HL-60 (cell line): ENCODE measurements at regions not wholly inside any gene's neighbourhood (a gene's known extent, or its start where the extent isn't known, plus 50 kb on each side); places are given as distances from the start of the nearest gene placed in this dataset.

Experiments
- DNase-seq, 2 experiments: peaks; one replicate each; pipeline ENCODE4 v3.0.0-alpha.2; 2010 to 2020; ENCODE audit warnings: low read depth in 1 of 2, low spot score in 1 of 2
- H3K27ac ChIP-seq: fragments of 250-450 bp; sonication (Bioruptor Pico); replicated peaks from 2 replicates; pipeline ENCODE4 v1.5.1; 2020; ENCODE audit warnings: mild to moderate bottlenecking, moderate library complexity
- H3K27me3 ChIP-seq: fragments of 250-450 bp; sonication (Bioruptor Pico); 2 replicates; pipeline ENCODE4 v1.5.1; 2021; ENCODE audit warnings: mild to moderate bottlenecking, moderate library complexity; ENCODE audit not compliant: insufficient read depth, poor library complexity, severe bottlenecking
- H3K4me3 ChIP-seq: replicated peaks from 2 replicates; pipeline ENCODE4 v1.5.1; 2011; ENCODE audit warnings: mild to moderate bottlenecking, control low read depth, low read length; ENCODE audit not compliant: insufficient read depth
- GABPA ChIP-seq: IDR thresholded peaks from 2 replicates; pipeline ENCODE4 v1.6.1; 2012; ENCODE audit warnings: low read depth
- POLR2AphosphoS5 ChIP-seq: IDR thresholded peaks from 2 replicates; pipeline ENCODE4 v1.6.1; 2012; ENCODE audit warnings: low read depth
- SPI1 ChIP-seq: IDR thresholded peaks from 2 replicates; pipeline ENCODE4 v1.6.1; 2012; ENCODE audit warnings: low read depth, mild to moderate bottlenecking, borderline replicate concordance
- TF ChIP-seq, protein P1 (sequence below): IDR thresholded peaks from one replicate; pipeline ENCODE4 v1.5.1; 2011; ENCODE audit warnings: low read length, control low read depth, inconsistent platforms; ENCODE audit not compliant: insufficient read depth
- TF ChIP-seq, protein P2 (sequence below): IDR thresholded peaks from 2 replicates; pipeline ENCODE4 v1.6.1; 2012; ENCODE audit warnings: low read depth; ENCODE audit not compliant: insufficient replicate concordance

DNA sequence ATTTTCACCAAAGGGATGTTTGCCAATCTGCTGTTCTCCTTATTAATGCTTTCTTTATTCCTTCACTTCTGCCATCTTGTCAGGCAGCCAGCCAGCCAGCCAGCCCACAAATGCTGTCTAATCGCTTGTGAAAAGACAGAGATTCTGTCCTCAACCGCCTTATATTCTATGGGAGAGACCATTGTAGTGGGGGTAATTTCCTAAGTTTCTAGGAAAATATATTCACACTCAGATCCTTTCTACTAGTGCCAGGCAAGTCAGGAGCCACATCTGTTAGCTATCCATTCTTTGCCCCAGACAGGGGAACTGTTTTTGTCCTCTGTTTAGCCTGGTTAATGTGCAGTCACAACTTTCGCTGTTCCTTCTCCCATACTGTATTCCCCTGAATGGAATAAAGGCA, 1023.1 kb downstream of the ADGRL2 start:
- no peak overlapping the region for H3K27ac ChIP-seq
- TF ChIP-seq POLR2AphosphoS5 (no peak), SPI1 (no peak)

DNA sequence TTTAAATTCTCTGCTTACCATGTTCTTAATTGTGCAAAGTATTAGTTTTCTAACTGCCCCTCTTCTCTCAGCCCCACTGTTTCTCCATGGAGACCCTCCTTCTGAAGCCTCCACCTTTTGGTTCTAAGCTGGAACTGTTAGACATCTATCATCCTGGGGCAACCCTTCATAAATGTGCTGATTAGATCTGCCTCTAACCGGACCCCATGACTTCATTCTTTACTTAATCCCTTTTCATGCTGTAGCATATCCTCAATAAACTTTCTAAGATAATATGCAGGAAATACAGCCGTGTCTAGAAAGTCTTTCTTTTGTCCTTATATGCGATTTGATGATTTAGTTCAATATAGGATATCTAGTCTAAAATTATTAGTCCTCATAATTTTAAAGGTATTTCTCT, 1020.1 kb downstream of the ADGRL2 start:
- no peak overlapping the region for H3K4me3 ChIP-seq
- DNase-seq, result no peak
- TF ChIP-seq, protein P1, sequence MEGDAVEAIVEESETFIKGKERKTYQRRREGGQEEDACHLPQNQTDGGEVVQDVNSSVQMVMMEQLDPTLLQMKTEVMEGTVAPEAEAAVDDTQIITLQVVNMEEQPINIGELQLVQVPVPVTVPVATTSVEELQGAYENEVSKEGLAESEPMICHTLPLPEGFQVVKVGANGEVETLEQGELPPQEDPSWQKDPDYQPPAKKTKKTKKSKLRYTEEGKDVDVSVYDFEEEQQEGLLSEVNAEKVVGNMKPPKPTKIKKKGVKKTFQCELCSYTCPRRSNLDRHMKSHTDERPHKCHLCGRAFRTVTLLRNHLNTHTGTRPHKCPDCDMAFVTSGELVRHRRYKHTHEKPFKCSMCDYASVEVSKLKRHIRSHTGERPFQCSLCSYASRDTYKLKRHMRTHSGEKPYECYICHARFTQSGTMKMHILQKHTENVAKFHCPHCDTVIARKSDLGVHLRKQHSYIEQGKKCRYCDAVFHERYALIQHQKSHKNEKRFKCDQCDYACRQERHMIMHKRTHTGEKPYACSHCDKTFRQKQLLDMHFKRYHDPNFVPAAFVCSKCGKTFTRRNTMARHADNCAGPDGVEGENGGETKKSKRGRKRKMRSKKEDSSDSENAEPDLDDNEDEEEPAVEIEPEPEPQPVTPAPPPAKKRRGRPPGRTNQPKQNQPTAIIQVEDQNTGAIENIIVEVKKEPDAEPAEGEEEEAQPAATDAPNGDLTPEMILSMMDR, result no peak
- TF ChIP-seq SPI1, result no peak
- no peak for TF ChIP-seq GABPA
- TF ChIP-seq, protein P2, sequence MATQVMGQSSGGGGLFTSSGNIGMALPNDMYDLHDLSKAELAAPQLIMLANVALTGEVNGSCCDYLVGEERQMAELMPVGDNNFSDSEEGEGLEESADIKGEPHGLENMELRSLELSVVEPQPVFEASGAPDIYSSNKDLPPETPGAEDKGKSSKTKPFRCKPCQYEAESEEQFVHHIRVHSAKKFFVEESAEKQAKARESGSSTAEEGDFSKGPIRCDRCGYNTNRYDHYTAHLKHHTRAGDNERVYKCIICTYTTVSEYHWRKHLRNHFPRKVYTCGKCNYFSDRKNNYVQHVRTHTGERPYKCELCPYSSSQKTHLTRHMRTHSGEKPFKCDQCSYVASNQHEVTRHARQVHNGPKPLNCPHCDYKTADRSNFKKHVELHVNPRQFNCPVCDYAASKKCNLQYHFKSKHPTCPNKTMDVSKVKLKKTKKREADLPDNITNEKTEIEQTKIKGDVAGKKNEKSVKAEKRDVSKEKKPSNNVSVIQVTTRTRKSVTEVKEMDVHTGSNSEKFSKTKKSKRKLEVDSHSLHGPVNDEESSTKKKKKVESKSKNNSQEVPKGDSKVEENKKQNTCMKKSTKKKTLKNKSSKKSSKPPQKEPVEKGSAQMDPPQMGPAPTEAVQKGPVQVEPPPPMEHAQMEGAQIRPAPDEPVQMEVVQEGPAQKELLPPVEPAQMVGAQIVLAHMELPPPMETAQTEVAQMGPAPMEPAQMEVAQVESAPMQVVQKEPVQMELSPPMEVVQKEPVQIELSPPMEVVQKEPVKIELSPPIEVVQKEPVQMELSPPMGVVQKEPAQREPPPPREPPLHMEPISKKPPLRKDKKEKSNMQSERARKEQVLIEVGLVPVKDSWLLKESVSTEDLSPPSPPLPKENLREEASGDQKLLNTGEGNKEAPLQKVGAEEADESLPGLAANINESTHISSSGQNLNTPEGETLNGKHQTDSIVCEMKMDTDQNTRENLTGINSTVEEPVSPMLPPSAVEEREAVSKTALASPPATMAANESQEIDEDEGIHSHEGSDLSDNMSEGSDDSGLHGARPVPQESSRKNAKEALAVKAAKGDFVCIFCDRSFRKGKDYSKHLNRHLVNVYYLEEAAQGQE, result no peak
- TF ChIP-seq POLR2AphosphoS5, result no peak
- no peaks in the 10 kb centered on the region for H3K27me3 ChIP-seq
- no peak overlapping the region for H3K27ac ChIP-seq

More for the DNA sequence above, 1023.1 kb downstream of the ADGRL2 start:
- no peaks in the 10 kb centered on the region for H3K27me3 ChIP-seq
- H3K4me3 ChIP-seq, result no peak overlapping the region
- DNase-seq, result no peak

DNA sequence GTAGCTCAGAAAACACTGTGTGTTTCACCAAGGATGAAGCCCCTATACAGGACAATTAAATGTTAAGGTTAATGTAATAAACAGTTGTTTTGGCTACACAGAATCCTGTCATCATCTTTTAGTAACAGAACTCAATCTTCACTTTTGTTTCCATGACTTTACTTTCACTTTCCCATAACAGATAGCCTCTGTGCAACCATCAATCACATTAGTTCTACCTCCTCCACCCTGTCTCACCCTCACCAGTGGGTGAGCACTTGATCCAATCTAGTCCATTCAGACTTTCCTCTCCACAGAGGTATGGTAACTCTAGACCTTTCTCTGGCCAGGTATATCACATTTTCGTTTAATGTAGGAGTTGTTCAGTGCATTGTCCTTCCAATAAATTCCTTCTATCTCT, 1018.5 kb downstream of the ADGRL2 start:
- TF ChIP-seq, protein P2, result no peak
- TF ChIP-seq POLR2AphosphoS5, result no peak
- TF ChIP-seq GABPA, result no peak
- TF ChIP-seq, protein P1, result no peak
- no peak for TF ChIP-seq SPI1
- no peak for DNase-seq
- no peak overlapping the region for H3K27ac ChIP-seq

DNA sequence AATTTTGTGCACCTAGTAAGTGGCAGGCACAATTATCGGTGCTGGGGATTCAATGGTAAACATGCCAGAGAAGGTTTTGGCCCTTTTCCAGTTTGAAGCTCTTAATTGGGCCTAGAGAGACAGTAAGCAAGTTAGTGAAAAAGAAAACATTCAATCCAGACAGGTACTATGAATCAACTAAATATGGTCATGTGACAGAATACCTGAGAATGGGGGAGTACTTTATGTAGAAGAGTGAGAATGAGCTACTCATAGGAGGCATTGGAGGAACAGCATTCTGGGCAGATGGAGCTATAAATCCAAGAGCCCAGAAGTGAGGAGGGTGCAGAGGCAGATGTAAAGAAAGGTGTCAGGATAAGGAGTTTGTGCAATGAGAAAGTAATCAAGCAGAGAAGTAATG, 1017.9 kb downstream of the ADGRL2 start:
- Histone ChIP-seq H3K27me3 (no peaks in the 10 kb centered on the region), H3K27ac (no peak overlapping the region), H3K4me3 (no peak overlapping the region)
- TF ChIP-seq, protein P2, result no peak
- TF ChIP-seq GABPA, result no peak
- TF ChIP-seq, protein P1, result no peak
- no peak for TF ChIP-seq SPI1
- no peak for TF ChIP-seq POLR2AphosphoS5
- no peak for DNase-seq

More for the DNA sequence above, 1018.5 kb downstream of the ADGRL2 start:
- Histone ChIP-seq H3K27me3 (no peaks in the 10 kb centered on the region), H3K4me3 (no peak overlapping the region)
